ENCODE measurements at regions not wholly inside any gene's neighbourhood (a gene's known extent, or its start where the extent isn't known, plus 50 kb on each side); places are given as distances from the start of the nearest gene placed in this dataset.

DNA sequence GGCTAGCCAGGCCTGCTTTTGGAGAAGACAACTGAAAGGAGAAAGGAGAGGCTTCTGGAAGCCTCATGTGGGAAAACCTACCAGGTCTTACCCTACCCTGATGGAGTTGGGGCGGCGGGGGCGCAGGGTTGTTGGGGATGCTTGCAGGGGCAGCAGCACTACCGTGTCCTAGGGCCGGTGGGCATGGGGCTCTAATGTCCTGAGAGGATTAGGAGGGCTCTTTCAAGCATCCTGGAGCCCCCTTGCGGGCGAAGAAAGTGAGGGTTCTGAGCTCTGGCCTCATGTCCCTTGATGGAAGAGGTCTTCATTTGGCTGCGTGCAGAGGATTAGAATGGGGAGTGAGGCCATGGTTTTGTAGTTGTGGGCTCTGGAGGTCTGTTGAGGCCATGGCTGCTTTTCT is 86.9 kb upstream of the PITX1 start:
- TF ChIP-seq, protein P1, sequence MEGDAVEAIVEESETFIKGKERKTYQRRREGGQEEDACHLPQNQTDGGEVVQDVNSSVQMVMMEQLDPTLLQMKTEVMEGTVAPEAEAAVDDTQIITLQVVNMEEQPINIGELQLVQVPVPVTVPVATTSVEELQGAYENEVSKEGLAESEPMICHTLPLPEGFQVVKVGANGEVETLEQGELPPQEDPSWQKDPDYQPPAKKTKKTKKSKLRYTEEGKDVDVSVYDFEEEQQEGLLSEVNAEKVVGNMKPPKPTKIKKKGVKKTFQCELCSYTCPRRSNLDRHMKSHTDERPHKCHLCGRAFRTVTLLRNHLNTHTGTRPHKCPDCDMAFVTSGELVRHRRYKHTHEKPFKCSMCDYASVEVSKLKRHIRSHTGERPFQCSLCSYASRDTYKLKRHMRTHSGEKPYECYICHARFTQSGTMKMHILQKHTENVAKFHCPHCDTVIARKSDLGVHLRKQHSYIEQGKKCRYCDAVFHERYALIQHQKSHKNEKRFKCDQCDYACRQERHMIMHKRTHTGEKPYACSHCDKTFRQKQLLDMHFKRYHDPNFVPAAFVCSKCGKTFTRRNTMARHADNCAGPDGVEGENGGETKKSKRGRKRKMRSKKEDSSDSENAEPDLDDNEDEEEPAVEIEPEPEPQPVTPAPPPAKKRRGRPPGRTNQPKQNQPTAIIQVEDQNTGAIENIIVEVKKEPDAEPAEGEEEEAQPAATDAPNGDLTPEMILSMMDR (conservative IDR thresholded peaks at IDR 0.05; ENCODE audit: low read depth, low read length) = no peak
- TF ChIP-seq EZH2 (IDR thresholded peaks at IDR 0.05; ENCODE audit: borderline replicate concordance, low read depth, low read length, poor library complexity, severe bottlenecking) = no peak
